Thyroid gland (tissue), 4 donors: ENCODE measurements at regions not wholly inside any gene's neighbourhood (a gene's known extent, or its start where the extent isn't known, plus 50 kb on each side); places are given as distances from the start of the nearest gene placed in this dataset.

Experiments used
- POLR2A ChIP-seq, 2 donors: fragments of 450-650 bp; IDR thresholded peaks; one replicate each; pipeline ENCODE4 v1.6.1; 2017; ENCODE audit warnings: antibody characterized with exemption in 2 of 2, mild to moderate bottlenecking in 2 of 2, moderate library complexity in 1 of 2
- TF ChIP-seq, protein P1 (sequence below), 6 experiments: fragments of 200-600 bp in 3 of 6; fragments of 450-650 bp in 3 of 6; sonication (generic) in 3 of 6; IDR thresholded peaks; one replicate each; pipeline ENCODE4 v1.5.1; 2016 to 2019; ENCODE audit warnings: antibody characterized with exemption in 6 of 6, mild to moderate bottlenecking in 2 of 6, inconsistent platforms in 1 of 6, moderate library complexity in 1 of 6

DNA sequence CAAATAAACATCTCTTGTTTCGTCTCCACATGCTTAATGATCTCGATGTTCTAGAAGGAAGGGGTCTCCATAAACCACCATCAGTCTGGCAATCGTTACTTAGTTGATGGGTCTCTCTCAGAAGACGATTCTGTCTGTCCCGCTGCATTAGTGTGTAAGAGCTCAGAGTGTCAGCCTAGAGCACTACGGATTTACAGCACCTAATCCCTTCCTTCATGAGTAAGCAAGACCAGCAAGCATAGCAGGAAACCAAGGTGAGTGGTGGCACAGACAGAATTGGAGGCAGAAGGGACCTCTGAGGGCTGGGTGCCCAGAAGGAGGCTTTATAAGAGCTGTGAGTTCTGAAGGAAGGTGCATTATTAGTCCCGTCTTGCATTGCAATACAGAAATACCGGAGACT is 440.1 kb downstream of the RBFOX1 start:
- TF ChIP-seq, protein P1, sequence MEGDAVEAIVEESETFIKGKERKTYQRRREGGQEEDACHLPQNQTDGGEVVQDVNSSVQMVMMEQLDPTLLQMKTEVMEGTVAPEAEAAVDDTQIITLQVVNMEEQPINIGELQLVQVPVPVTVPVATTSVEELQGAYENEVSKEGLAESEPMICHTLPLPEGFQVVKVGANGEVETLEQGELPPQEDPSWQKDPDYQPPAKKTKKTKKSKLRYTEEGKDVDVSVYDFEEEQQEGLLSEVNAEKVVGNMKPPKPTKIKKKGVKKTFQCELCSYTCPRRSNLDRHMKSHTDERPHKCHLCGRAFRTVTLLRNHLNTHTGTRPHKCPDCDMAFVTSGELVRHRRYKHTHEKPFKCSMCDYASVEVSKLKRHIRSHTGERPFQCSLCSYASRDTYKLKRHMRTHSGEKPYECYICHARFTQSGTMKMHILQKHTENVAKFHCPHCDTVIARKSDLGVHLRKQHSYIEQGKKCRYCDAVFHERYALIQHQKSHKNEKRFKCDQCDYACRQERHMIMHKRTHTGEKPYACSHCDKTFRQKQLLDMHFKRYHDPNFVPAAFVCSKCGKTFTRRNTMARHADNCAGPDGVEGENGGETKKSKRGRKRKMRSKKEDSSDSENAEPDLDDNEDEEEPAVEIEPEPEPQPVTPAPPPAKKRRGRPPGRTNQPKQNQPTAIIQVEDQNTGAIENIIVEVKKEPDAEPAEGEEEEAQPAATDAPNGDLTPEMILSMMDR (IDR thresholded peaks at IDR 0.05) = no peak
- no peak for TF ChIP-seq POLR2A (IDR thresholded peaks at IDR 0.05)
